HG03442 (cell line): ENCODE measurements at regions not wholly inside any gene's neighbourhood (a gene's known extent, or its start where the extent isn't known, plus 50 kb on each side); places are given as distances from the start of the nearest gene placed in this dataset.
"Not testable (repeated sequence)": the region's sequence is repeated elsewhere in the genome, so short reads cannot be mapped to it uniquely, and the experiment has no call there.

Experiments
- ATAC-seq: cut with Tn5 transposase; IDR thresholded peaks from one replicate; pipeline ENCODE4 v1.9.1; 2021; ENCODE audit warnings: mild to moderate bottlenecking, moderate library complexity; ENCODE audit not compliant: unreplicated experiment

DNA sequence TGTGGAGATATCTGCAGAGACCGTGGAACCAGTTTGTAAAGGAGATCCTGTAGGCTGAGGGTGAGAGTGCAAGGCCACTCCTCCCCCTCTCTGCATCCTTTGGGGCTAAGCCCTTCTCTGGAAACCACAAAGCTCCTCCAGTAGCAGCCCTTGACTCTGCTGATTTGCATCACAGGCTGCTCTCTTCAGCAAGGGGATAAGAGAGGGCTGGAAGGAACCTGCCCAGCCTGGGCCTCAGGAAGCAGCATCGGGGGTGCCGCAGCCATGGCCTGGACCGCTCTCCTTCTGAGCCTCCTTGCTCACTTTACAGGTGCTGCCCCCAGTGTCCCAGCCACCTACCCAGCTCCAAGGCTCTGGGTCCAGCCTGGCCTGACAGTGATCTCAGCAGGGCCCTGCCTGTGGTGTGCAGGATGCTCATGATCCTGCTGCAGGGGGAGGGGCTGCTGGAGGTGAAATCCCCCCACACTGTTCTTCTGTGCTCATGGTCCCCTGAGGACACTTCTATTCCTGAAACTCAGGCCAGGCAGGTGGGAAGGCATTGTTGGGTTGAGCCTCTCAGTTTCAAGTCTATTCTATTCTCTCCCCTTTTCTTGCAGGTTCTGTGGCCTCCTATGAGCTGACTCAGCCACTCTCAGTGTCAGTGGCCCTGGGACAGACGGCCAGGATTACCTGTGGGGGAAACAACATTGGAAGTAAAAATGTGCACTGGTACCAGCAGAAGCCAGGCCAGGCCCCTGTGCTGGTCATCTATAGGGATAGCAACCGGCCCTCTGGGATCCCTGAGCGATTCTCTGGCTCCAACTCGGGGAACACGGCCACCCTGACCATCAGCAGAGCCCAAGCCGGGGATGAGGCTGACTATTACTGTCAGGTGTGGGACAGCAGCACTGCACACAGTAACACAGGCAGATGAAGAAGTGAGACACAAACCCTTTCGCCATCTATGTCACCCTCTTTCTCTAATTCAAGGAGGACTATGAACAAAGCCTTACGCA lies 68.5 kb upstream of the IGLL5 start:
- ATAC-seq: no peak

DNA sequence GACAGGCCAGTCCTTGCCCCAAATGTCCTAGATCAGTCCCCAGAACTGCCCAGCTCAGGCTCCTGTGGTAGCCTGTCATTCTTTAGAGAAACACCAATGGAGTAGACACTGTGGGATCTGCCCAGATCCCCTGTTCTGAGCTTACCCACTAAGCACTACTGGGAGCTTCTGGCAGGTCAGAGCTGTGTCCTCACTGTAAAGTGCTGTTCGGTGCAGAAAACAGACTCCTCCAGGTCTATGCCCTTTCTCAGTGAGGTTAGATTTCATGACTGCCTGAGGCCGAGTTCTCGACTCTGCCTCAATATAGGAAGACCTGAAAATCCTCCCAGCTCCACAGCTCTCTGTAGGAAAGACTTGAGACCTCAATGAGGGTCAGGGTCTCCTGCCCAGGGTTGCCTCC lies 67.5 kb upstream of the IGLL5 start:
- no peak for ATAC-seq

DNA sequence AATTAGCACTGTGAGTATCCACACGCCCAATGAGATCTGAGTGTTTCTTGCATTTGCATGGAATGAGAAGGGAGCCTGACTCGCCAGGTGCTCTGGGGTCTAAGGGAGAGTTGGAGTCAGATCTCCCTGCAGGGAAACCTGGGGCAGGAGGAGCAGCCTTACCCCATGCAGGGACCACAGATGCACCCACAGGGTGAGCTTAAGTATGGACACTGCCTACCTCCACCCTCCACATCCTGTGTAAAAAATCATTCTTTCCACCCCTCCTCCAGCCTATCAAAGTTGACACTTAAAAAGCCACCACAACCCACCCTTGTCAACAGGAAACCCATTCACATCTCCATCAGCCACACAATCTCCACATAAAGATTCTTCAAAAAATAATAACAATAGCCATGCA lies 67.0 kb upstream of the IGLL5 start:
- no peak for ATAC-seq

DNA sequence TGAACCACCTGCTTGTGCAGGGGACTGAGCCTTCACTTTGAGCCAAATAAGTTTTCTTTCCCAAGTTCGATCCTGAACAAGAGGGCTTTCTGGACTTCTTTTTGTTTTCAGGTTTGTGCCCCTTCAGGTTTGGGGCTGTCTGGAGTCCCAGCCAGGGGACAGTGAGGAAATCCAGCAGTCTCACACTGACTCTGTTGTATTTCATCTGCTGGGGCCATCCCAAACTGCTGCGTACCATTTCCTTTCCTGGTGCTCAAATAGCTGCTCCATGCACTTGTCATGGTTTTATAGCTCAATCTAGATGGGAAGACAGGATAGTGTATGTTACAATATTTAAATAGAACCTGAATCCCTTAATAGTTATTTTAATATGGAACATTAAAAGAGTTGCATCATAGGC lies 66.3 kb upstream of the IGLL5 start:
- ATAC-seq: no peak

DNA sequence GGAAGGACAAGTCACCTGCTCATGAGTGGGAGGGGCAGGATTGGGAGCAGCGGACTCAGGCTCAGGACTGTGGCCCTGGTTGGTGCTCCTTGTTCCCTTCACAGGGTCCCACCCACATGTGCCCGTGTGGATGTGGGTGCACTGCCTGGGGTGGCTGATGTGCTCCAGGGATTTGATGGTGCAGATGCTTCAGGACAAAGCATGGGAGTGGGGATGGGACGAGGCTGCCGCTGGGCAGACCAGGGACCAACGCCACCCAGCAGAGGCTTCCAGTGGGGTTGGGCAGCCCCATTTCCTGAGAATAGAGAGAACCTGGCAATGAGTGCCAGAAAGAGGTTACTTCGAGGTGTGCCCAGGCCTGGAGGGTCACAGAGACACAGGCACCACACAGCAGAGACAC lies 65.5 kb upstream of the IGLL5 start:
- no peak for ATAC-seq

DNA sequence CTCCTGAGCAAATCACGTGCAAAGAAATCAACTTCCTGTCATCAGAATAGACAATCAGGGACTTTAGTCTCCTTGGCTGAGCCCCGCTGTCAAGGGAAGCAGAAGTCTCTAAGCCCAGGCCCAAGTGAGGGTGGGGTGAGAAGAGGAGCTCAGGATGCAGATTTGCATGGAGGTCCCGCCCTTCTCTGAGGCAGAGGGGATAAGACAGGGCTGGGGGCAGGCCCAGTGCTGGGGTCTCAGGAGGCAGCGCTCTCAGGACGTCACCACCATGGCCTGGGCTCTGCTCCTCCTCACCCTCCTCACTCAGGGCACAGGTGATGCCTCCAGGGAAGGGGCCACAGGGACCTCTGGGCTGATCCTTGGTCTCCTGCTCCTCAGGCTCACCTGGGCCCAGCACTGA lies 65.1 kb upstream of the IGLL5 start:
- ATAC-seq: not testable (repeated sequence)

DNA sequence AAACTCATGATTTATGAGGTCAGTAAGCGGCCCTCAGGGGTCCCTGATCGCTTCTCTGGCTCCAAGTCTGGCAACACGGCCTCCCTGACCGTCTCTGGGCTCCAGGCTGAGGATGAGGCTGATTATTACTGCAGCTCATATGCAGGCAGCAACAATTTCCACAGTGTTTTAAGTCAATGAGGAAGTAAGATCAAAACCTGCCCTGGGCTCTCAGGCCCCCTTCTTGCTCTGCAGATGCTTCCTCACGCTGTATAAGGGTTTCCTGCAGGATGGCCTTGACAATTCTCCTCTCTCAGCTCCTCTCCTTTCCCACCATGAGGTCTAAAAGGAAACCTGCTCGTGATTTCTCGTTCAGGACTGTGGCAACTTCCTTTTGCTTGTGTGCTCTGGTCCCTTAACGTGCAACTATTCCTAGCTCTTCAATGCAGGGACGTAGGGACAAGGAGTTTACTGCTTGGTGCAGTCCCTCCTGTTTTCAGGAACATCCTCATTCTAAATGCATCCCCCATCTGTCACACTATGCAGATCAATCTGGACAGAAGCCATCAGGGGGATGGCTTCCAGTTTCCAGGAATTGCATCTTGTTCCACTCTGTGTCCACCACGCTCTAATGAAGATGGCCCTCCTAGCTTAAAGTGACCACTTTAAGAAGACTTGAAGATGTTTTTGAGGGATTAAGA lies 64.3 kb upstream of the IGLL5 start:
- no peak for ATAC-seq

DNA sequence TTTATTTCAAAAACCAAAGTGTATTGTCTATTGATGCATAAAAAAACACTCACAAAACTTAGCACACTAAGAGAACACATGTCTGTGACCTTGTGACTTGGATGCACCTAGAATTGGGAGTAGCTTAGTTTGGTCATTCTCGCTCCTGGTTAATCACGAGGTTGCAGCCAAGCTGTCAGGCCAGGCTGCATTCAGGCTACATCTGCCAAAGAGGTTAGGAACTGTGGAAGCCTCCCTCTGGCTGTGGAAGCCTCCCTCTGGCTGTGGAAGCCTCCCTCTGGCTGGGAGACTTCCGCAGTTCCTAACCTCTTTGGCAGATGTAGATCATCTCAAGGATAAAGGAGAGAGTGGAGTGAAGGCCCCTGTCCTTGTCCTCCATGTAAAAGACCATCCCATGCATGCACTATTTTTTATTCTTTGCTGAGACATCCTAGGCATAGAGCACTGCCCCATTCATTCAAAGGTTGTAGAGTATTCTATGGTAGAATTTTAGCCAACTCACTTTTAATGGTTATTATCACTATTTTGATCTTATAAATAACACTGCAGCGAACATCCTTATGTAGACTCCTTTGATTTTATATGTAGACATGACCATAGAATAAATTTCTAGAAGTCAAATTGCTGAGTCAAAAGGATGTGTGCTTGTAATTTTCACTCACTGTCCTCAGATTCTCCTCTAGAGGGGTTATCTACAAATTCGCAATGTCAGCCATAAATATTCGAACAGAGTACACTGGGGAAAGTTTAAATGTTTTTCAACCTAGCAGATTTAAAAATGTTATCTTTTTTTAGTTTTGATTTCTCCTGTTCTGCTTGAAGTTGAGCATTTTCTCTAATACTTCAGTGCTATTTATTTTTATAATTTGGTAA lies 63.0 kb upstream of the IGLL5 start:
- no peak for ATAC-seq

DNA sequence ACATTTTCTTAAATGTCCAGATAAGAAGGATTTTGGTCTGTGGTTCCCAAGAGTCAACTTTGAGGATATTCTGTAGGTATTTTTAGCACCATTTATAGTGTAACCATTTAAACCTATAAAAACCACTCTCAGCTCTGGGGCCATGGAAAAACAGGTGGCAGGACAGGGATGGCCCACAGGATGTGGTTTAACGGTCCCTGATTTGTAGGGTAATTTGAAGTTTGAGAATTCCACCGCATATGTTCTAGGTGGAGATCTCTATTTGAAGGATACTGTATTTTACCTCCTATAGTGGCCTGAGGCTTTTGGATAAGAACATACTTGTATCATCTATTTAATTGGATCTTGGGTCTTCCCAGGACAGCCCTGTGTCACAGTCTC lies 62.4 kb upstream of the IGLL5 start:
- ATAC-seq: no peak

DNA sequence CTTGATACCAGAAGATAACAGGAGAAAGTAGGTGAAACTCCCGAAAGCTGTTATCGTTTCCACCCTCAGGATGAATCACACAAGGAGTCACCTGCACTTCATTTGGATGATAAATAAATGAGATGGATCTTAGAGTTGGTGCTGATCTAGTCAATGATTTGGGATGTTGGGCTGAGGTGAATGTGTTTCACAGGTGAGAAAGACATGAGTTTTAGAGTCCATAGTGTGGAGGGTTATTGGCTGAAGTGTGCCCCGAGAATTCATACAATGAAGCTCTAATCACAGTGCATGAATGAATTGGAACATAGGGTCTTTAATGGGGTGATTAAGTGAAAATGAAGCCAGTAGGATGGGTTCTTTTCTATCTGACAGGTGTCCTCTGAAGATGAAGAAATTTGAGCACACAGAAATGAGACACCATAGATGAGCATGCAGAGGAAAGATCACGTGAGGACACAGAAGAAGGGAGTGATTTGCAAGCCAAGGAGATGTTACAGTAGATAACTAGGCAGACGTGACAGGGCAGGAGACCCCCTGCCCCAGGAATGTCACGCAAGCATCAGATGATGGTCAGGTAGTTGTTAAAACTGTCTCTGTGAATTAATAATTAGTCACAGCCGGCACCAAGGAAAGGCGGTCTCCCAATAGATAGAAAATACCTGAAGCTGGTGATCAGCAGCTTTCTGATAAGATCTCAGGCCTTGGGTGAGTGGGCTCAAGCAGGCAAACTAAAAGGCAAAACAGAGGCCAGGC lies 60.3 kb upstream of the IGLL5 start:
- no peak for ATAC-seq

DNA sequence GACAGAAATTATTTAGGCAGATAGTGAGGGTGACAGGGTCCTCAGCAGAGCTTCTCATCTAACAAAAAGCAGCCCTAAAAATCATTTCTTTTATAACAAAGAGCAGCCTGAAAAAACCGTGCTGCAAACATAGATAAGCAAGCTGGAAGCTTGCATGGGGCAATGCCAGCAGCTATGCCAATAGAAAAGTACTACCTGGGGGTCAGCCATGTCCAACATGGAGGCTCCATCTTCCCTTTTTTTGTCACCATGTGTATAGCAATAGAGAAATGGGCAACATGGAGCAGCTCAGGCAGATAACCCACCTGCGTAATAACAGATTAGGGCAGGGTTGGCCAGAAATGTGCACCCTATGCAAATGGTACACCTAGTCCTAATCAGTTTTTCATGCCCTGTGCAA lies 57.4 kb upstream of the IGLL5 start:
- no peak for ATAC-seq

DNA sequence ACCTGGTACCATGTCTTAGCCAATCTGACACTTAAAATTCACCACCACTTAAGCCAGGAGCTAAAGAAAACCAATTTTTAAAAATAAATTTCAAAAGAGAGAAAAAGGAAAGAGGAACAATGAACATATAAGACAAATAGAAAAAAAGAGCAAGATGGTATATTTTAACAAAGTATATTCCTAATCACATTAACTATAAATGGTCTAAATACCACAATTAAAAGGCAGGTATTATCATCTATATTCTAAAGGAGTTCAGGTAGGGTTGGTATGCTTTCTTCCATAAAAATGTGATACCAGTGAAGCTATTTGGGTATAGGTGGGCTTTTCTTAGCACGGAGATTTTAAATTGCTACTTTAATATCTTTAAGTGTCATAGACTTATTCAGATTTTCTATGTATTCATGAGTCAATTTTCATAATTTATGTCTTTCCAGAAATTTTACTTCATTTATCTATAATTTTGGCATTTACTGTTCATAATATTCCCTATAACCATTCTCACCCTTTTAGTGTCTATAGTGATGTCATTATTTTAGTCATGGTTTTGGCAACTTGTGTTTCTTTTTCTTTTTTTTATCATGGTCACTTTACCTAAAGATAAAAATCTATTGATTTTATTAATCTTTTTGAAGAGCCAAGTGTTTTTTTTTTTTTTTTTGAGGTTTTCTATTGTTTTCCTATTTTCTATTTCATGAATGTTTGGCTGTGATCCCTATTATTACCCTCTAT lies 56.5 kb upstream of the IGLL5 start:
- no peak for ATAC-seq

DNA sequence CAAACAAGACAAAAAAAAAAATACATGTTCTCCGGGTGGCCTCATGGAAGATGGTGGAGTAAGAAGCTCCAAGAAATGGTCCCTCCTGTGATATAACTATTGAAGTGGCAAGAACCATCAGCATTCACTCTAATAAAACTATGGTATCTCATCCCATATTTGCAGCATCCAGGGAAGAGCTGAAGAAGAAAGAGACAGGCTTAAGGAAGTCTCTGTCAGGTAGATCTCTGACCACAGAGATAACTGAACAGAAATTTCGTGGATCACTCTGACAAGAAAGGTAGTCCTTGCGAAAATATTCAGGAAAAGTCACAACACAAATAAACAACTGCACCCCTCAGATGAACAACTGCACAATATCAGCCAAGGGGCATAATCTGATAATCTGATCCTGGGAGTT lies 54.6 kb upstream of the IGLL5 start:
- ATAC-seq: no peak

DNA sequence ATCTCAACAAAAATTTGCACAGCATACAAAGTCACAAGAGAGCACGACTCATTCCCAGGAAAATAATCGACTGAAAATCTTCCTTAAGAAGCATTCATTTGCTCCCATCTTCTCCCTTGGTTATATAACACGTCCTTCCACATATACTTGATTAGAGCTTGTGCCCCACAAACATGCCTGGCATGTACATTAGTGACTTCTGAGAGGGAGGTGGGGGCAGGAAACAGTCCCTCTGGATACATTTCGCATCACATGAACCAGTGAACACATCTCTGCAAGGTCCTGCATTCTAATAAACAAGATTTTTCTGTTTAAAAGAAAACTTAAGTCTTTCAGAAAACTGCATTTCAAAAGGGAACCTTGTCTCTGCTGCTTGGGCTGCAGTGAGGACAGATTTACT lies 54.1 kb upstream of the IGLL5 start:
- no peak for ATAC-seq

DNA sequence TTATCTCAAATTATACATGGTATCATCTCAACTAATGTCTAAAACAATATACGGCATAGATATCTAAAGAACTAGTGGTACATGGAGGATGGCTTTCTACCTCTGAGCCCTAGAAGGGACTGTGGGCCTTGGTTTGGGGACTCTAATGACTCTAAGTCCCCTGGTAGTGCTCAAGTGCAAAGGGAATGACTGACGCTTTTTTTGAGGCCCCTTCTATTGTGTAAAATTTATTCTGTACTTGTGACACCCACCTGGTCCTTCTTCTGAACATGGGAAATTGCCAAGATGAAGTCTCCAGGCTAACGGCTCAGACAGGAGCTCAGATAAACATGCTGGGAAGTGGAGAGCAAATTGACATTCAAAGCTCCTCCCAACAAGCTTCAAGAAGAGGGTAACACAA lies 53.4 kb upstream of the IGLL5 start:
- ATAC-seq: no peak

DNA sequence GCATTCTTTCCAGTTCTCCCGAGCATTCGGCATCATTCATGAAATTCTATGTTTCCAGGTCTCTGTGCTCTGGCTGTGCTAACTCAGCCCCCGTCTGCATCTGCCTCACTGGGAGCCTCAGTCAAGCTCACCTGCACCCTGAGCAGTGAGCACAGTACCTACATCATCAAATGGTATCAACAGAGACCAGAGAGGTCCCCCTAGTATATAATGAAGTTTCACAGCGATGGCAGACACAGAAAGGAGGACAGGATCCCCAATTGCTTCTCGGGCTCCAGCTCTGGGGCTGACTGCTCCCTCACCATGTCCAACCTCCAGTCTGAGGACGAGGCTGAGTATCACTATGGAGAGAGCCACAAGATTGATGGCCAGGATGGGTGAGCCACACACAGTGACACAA lies 52.8 kb upstream of the IGLL5 start:
- no peak for ATAC-seq

DNA sequence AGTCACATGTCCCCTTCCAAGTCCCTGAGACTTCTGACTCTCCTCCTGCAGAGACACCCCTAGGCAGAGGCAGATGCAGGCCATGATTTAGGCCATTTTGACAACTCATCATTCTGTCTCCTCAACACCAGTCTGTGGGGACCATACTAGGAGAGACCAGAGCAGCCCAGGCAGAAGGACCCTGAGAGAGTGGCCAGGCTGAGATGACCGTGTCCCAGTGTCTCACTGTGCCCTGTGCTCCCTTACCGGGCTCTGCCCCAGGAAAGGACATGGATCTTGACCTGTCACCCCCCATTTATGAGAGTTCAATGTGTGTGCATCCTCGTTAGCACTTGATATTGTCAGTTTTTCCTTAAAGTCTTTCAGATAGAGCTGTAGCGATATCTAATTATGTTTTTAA lies 52.4 kb upstream of the IGLL5 start:
- ATAC-seq: no peak

DNA sequence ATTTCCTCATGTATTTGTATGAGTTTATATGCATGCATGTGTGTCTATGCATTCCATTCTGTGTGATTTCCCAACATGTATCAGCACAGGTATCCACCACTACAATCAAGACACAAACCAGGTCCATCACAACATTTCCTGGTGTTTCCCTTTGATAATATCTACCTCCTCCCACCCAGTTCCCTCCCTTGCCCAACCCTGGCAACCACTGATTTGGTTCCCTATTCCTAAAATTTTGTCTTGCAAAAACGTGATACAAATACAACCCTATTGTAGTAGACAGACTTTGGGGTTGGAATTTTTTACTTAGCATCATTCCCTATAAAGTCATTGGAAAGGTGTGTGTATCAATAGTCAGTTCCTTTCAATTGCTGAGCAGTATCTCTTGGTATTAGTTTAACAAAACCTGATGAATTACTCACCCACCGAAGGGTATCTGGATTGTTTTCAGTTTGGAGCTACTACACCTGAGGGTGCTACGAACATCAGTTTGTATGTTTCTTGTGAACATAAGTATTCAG lies 51.8 kb upstream of the IGLL5 start:
- no peak for ATAC-seq

DNA sequence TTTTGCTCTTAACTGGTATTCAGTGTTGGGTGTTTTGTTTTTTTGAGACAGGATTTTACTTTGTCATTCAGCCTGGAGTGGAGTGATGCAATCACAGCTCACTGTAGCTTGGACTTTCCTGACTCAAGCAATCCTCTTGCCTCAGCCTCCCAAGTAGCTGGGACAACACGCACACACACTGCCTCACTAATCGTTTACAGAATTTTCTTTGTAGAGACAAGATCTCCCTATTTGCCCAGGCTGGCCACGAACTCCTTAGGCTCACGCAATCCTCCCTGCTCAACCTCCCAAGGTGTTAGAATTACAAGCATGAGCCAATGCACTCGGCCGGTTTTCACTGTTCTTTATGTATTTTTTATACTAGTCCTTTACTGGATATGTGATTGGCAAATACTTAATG lies 51.0 kb upstream of the IGLL5 start:
- ATAC-seq: no peak
